ENCODE measurements at regions not wholly inside any gene's neighbourhood (a gene's known extent, or its start where the extent isn't known, plus 50 kb on each side); places are given as distances from the start of the nearest gene placed in this dataset.
A peak's percentile ranks its signal among the peaks of the same experiment; 100 is the strongest.

- WGBS, 5 donors: 64 to 72% (median 68%) methylated on average over 6 of the region's 6 CpGs
- H3K27me3 ChIP-seq: no peaks in the 10 kb centered on the region
- intact Hi-C loops (cut with DNase I; ENCODE audit: low total_unique reads): no loop called here
- no peak overlapping the region for H3K27ac ChIP-seq
- no peaks in the 10 kb centered on the region for H3K36me3 ChIP-seq
- DNase-seq: no peak
- no peak for TF ChIP-seq EP300 (IDR thresholded peaks at IDR 0.05)
- TF ChIP-seq POLR2A (IDR thresholded peaks at IDR 0.05): no peak
- TF ChIP-seq, protein P1, sequence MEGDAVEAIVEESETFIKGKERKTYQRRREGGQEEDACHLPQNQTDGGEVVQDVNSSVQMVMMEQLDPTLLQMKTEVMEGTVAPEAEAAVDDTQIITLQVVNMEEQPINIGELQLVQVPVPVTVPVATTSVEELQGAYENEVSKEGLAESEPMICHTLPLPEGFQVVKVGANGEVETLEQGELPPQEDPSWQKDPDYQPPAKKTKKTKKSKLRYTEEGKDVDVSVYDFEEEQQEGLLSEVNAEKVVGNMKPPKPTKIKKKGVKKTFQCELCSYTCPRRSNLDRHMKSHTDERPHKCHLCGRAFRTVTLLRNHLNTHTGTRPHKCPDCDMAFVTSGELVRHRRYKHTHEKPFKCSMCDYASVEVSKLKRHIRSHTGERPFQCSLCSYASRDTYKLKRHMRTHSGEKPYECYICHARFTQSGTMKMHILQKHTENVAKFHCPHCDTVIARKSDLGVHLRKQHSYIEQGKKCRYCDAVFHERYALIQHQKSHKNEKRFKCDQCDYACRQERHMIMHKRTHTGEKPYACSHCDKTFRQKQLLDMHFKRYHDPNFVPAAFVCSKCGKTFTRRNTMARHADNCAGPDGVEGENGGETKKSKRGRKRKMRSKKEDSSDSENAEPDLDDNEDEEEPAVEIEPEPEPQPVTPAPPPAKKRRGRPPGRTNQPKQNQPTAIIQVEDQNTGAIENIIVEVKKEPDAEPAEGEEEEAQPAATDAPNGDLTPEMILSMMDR (IDR thresholded peaks at IDR 0.05): no peak
- TF ChIP-seq POLR2AphosphoS5 (IDR thresholded peaks at IDR 0.05): no peak
- no peaks in the 10 kb centered on the region for H3K9me3 ChIP-seq
- no peaks in the 10 kb centered on the region for H3K4me1 ChIP-seq
- H3K4me3 ChIP-seq: no peak overlapping the region
Measured at GRCh38 chr6:22682979-22683378, 113.6 kb downstream of the HDGFL1 start.

DNA sequence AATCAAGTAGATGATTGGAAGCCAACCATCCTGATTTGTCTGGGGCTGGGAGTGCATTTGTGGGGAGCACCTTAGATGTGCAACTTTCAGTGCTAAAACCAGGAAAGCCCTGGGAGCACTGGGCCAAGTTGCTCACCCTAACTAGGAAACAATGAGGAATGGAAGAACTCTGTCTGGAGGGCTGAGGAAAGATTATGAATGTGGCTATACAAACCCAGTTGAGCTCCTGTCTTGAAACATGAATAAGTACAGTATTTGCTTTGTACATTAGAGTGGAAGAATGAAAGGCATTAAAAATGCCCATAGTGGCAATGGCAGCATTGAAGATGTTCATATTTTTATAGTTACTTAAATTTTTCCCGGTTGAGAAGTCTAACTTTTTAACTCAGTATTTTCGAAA is 121.1 kb downstream of the HDGFL1 start:
- 90 to 97% (median 93%) methylated on average over 2 of the region's 2 CpGs for WGBS, 5 donors
- TF ChIP-seq EP300 (IDR thresholded peaks at IDR 0.05) (no peak), POLR2A (IDR thresholded peaks at IDR 0.05) (no peak), POLR2AphosphoS5 (IDR thresholded peaks at IDR 0.05) (no peak)
- TF ChIP-seq, protein P1 (IDR thresholded peaks at IDR 0.05): no peak
- H3K9me3 ChIP-seq: no peaks in the 10 kb centered on the region
- H3K36me3 ChIP-seq: no peaks in the 10 kb centered on the region
- no peak overlapping the region for H3K4me3 ChIP-seq
- no peak overlapping the region for H3K27ac ChIP-seq
- H3K27me3 ChIP-seq: no peaks in the 10 kb centered on the region
- no peaks in the 10 kb centered on the region for H3K4me1 ChIP-seq
- intact Hi-C loops (cut with DNase I; ENCODE audit: low total_unique reads): no loop called here
- DNase-seq: no peak

- intact Hi-C loops (cut with DNase I; ENCODE audit: low total_unique reads): no loop called here
- Histone ChIP-seq H3K4me3 (no peak overlapping the region), H3K36me3 (no peaks in the 10 kb centered on the region), H3K4me1 (no peaks in the 10 kb centered on the region), H3K27me3 (no peaks in the 10 kb centered on the region), H3K9me3 (no peaks in the 10 kb centered on the region), H3K27ac (no peak overlapping the region)
- DNase-seq: peak in 1 of 2 donors; percentile 8
- no peak for TF ChIP-seq POLR2A (IDR thresholded peaks at IDR 0.05)
- no peak for TF ChIP-seq EP300 (IDR thresholded peaks at IDR 0.05)
- TF ChIP-seq, protein P1 (IDR thresholded peaks at IDR 0.05): no peak
- TF ChIP-seq POLR2AphosphoS5 (IDR thresholded peaks at IDR 0.05): no peak
- WGBS, 5 donors: 62 to 87% (median 78%) methylated on average over 1 of the region's 1 CpG
Measured at GRCh38 chr6:22694092-22694724, 124.8 kb downstream of the HDGFL1 start.

GRCh38 chr6:22696481-22696880 is 127.1 kb downstream of the HDGFL1 start:
- H3K27me3 ChIP-seq: no peaks in the 10 kb centered on the region
- H3K4me1 ChIP-seq: no peaks in the 10 kb centered on the region
- H3K27ac ChIP-seq: no peak overlapping the region
- H3K4me3 ChIP-seq: no peak overlapping the region
- no peak for DNase-seq
- no peaks in the 10 kb centered on the region for H3K36me3 ChIP-seq
- intact Hi-C loops (cut with DNase I; ENCODE audit: low total_unique reads): no loop called here
- TF ChIP-seq POLR2A (IDR thresholded peaks at IDR 0.05): no peak
- TF ChIP-seq POLR2AphosphoS5 (IDR thresholded peaks at IDR 0.05): no peak
- WGBS, 5 donors: 79 to 87% (median 82%) methylated on average over 4 of the region's 4 CpGs
- H3K9me3 ChIP-seq: no peaks in the 10 kb centered on the region

GRCh38 chr6:22697306-22697705 is 127.9 kb downstream of the HDGFL1 start:
- H3K4me1 ChIP-seq: no peaks in the 10 kb centered on the region
- no peaks in the 10 kb centered on the region for H3K27me3 ChIP-seq
- no peaks in the 10 kb centered on the region for H3K9me3 ChIP-seq
- no peaks in the 10 kb centered on the region for H3K36me3 ChIP-seq
- intact Hi-C loops (cut with DNase I; ENCODE audit: low total_unique reads): no loop called here
- peak in 1 of 2 donors; percentile 7 for DNase-seq
- H3K4me3 ChIP-seq: no peak overlapping the region
- no peak overlapping the region for H3K27ac ChIP-seq
- 75 to 94% (median 88%) methylated on average over 2 of the region's 2 CpGs for WGBS, 5 donors
- TF ChIP-seq POLR2AphosphoS5 (IDR thresholded peaks at IDR 0.05) (no peak), EP300 (IDR thresholded peaks at IDR 0.05) (no peak)
- TF ChIP-seq, protein P1 (IDR thresholded peaks at IDR 0.05): no peak

Data from stomach (tissue), 8 donors.